ENCODE measurements at regions not wholly inside any gene's neighbourhood (a gene's known extent, or its start where the extent isn't known, plus 50 kb on each side); places are given as distances from the start of the nearest gene placed in this dataset.
"Not testable (repeated sequence)": the region's sequence is repeated elsewhere in the genome, so short reads cannot be mapped to it uniquely, and the experiment has no call there.

DNA sequence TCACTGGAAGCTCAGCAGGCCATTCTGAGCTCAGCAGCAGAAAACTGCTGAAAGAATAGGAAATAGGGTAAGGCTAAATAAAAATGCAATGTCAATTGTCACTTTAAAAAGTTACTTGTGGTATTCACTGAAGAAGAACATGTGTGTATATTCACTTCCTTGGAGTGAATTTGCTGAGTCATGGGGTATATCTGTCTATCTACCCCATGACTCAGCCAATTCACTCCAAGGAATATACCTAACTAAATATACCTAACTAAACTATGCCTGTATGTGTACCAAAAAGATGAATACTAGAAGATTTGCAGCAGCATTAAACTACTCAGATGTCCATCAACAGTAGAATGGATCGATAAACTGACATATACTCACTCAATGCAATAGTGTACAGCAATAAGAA lies 69.5 kb upstream of the KCNAB1 start:
- Histone ChIP-seq H3K4me3 (no peak overlapping the region), H3K27ac (no peak overlapping the region), H3K27me3 (no peaks in the 10 kb centered on the region), H3K9me3 (no peaks in the 10 kb centered on the region), H3K4me1 (no peaks in the 10 kb centered on the region), H3K36me3 (no peaks in the 10 kb centered on the region)
- in situ Hi-C loops (cut with MboI; ENCODE audit: low pct_ligation_motif_present in 1 of 4, low pct_unique_long_range_greater_than_20kb in 1 of 4, low sequenced_read_pairs in 3 of 4), result no loop called here
- no peak for DNase-seq
- WGBS, 2 donors (ENCODE audit: low coverage in 1 of 2), result 86 to 95% methylated on average over 1 of the region's 1 CpG
- intact Hi-C loops (cut with DNase I; ENCODE audit: low total_unique reads), result no loop called here
- TF ChIP-seq EP300 (IDR thresholded peaks at IDR 0.05; ENCODE audit: low read depth) (no peak), POLR2A (IDR thresholded peaks at IDR 0.05) (no peak), POLR2AphosphoS5 (IDR thresholded peaks at IDR 0.05) (no peak)
- TF ChIP-seq, protein P1, sequence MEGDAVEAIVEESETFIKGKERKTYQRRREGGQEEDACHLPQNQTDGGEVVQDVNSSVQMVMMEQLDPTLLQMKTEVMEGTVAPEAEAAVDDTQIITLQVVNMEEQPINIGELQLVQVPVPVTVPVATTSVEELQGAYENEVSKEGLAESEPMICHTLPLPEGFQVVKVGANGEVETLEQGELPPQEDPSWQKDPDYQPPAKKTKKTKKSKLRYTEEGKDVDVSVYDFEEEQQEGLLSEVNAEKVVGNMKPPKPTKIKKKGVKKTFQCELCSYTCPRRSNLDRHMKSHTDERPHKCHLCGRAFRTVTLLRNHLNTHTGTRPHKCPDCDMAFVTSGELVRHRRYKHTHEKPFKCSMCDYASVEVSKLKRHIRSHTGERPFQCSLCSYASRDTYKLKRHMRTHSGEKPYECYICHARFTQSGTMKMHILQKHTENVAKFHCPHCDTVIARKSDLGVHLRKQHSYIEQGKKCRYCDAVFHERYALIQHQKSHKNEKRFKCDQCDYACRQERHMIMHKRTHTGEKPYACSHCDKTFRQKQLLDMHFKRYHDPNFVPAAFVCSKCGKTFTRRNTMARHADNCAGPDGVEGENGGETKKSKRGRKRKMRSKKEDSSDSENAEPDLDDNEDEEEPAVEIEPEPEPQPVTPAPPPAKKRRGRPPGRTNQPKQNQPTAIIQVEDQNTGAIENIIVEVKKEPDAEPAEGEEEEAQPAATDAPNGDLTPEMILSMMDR (IDR thresholded peaks at IDR 0.05), result no peak

DNA sequence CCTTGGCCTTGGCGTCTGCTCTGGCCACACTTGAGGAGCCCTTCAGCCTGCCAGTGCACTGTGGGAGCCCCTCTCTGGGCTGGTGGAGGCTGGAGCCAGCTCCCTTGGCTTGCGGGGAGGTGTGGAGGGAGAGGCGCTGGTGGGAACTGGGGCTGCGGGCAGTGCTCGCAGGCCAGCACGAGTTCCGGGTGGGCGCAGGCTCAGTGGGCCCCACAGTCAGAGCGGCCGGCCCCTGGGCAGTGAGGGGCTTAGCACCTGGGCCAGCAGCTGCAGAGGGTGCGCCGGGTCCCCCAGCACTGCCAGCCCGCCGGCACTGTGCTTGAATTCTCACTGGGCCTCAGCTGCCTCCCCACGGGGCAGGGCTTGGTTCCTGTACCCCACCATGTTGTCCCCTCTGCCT lies 68.7 kb upstream of the KCNAB1 start:
- H3K4me3 ChIP-seq, result no peak overlapping the region
- no peaks in the 10 kb centered on the region for H3K27me3 ChIP-seq
- H3K4me1 ChIP-seq, result no peaks in the 10 kb centered on the region
- H3K36me3 ChIP-seq, result no peaks in the 10 kb centered on the region
- no peak overlapping the region for H3K27ac ChIP-seq
- DNase-seq, result no peak
- in situ Hi-C loops (cut with MboI; ENCODE audit: low pct_ligation_motif_present in 1 of 4, low pct_unique_long_range_greater_than_20kb in 1 of 4, low sequenced_read_pairs in 3 of 4), result no loop called here
- no peak for TF ChIP-seq POLR2AphosphoS5 (IDR thresholded peaks at IDR 0.05)
- TF ChIP-seq, protein P1 (IDR thresholded peaks at IDR 0.05), result no peak
- no peak for TF ChIP-seq POLR2A (IDR thresholded peaks at IDR 0.05)
- no peak for TF ChIP-seq EP300 (IDR thresholded peaks at IDR 0.05; ENCODE audit: low read depth)
- 95 to 100% methylated on average over 1 to 14 of the region's 15 CpGs for WGBS, 2 donors (ENCODE audit: low coverage in 1 of 2)
- intact Hi-C loops (cut with DNase I; ENCODE audit: low total_unique reads), result no loop called here
- no peaks in the 10 kb centered on the region for H3K9me3 ChIP-seq

DNA sequence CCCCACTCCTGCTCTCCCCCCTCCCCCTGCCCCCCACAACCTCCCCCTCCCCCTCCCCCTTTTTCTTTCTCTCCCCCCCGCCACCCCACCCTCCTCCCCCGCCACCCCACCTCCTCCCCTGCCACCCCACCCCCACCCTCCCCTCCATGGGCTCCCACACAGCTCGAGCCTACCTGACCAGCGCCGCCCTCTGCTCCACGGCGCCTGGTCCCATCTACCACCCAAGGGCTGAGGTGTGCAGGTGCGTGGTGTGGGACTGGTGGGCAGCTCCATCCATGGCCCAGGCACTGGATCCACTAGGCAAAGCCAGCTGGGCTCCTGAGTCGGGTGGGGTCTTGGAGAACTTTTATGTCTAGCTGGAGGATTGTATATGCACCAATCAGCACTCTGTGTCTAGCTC lies 68.3 kb upstream of the KCNAB1 start:
- H3K9me3 ChIP-seq, result no peaks in the 10 kb centered on the region
- H3K36me3 ChIP-seq, result no peaks in the 10 kb centered on the region
- no peak overlapping the region for H3K4me3 ChIP-seq
- in situ Hi-C loops (cut with MboI; ENCODE audit: low pct_ligation_motif_present in 1 of 4, low pct_unique_long_range_greater_than_20kb in 1 of 4, low sequenced_read_pairs in 3 of 4) (no loop called here), intact Hi-C loops (cut with DNase I; ENCODE audit: low total_unique reads) (no loop called here)
- H3K27ac ChIP-seq, result no peak overlapping the region
- WGBS, 2 donors (ENCODE audit: low coverage in 1 of 2), result 82% methylated on average over 2 of the region's 9 CpGs; no CpG with 5 or more reads in 1 of the 2 donors
- no peaks in the 10 kb centered on the region for H3K27me3 ChIP-seq
- DNase-seq, result no peak
- TF ChIP-seq EP300 (IDR thresholded peaks at IDR 0.05; ENCODE audit: low read depth) (no peak), POLR2AphosphoS5 (IDR thresholded peaks at IDR 0.05) (no peak), POLR2A (IDR thresholded peaks at IDR 0.05) (no peak)
- TF ChIP-seq, protein P1 (IDR thresholded peaks at IDR 0.05), result no peak
- H3K4me1 ChIP-seq, result no peaks in the 10 kb centered on the region

DNA sequence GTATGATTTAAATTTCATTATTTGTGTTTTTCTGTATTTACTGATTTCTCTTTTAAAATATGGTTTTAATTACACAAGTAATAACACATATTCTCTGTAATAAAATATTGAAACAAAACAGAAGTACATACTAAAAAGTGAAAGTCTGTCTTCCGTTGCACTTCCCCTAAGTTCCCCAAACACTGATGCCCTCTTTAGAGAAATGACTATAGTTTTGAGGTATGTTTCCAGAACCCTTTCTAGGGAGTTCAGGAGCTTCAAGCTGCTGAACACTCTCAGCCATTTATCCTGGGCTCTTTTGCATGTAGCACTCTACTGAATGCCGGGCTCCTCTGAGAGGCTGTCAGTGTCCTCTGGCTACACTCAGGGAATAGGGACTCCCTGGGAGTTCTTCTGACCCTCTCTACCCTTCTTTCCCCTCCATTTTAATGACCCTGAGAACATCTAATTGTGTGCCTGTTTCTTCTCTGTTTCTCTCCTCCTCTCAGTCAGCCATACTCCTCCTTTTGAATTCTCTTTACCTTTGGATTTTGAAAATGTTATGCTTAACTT lies 60.4 kb upstream of the KCNAB1 start:
- H3K27ac ChIP-seq, result peak overlapping the region in 1 of 4 donors; percentile 55
- no peak for DNase-seq
- H3K9me3 ChIP-seq, result no peaks in the 10 kb centered on the region
- H3K27me3 ChIP-seq, result no peaks in the 10 kb centered on the region
- no peak for TF ChIP-seq POLR2A (IDR thresholded peaks at IDR 0.05)
- no peak for TF ChIP-seq EP300 (IDR thresholded peaks at IDR 0.05; ENCODE audit: low read depth)
- TF ChIP-seq, protein P1 (IDR thresholded peaks at IDR 0.05), result no peak
- no peak for TF ChIP-seq POLR2AphosphoS5 (IDR thresholded peaks at IDR 0.05)
- no peaks in the 10 kb centered on the region for H3K4me1 ChIP-seq
- H3K4me3 ChIP-seq, result no peak overlapping the region
- H3K36me3 ChIP-seq, result no peaks in the 10 kb centered on the region
- in situ Hi-C loops (cut with MboI; ENCODE audit: low pct_ligation_motif_present in 1 of 4, low pct_unique_long_range_greater_than_20kb in 1 of 4, low sequenced_read_pairs in 3 of 4) (no loop called here), intact Hi-C loops (cut with DNase I; ENCODE audit: low total_unique reads) (no loop called here)
- 27 to 33% methylated on average over 2 of the region's 2 CpGs for WGBS, 2 donors (ENCODE audit: low coverage in 1 of 2)

DNA sequence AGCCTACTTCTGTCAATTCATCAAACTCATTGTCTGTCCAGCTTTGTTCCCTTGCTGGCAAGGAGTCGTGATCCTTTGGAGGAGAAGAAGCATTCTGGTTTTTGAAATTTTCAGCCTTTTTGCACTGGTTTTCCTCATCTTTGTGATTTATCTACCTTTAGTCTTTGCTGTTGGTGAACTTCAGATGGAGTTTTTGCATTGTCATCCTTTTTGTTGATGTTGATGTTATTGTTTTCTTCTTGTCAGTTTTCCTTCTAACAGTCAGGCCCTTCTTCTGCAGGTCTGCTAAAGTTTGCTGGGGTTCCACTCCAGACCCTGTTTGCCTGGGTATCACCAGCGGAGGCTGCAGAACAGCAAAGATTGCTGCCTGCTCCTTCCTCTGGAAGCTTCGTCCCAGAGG lies 52.2 kb upstream of the KCNAB1 start:
- H3K36me3 ChIP-seq; H3K9me3 ChIP-seq; H3K27ac ChIP-seq; intact Hi-C loops (cut with DNase I; ENCODE audit: low total_unique reads); H3K4me1 ChIP-seq; DNase-seq; in situ Hi-C loops (cut with MboI; ENCODE audit: low pct_ligation_motif_present in 1 of 4, low pct_unique_long_range_greater_than_20kb in 1 of 4, low sequenced_read_pairs in 3 of 4); H3K4me3 ChIP-seq; H3K27me3 ChIP-seq: not testable (repeated sequence)
- WGBS, 2 donors (ENCODE audit: low coverage in 1 of 2), result 83 to 95% methylated on average over 1 to 3 of the region's 3 CpGs

Data from transverse colon (tissue), 4 donors.